HL-60 (cell line): ENCODE measurements at regions not wholly inside any gene's neighbourhood (a gene's known extent, or its start where the extent isn't known, plus 50 kb on each side); places are given as distances from the start of the nearest gene placed in this dataset.

Experiments used
- DNase-seq, 2 experiments: peaks; one replicate each; pipeline ENCODE4 v3.0.0-alpha.2; 2010 to 2020; ENCODE audit warnings: low read depth in 1 of 2, low spot score in 1 of 2
- H3K27ac ChIP-seq: fragments of 250-450 bp; sonication (Bioruptor Pico); replicated peaks from 2 replicates; pipeline ENCODE4 v1.5.1; 2020; ENCODE audit warnings: mild to moderate bottlenecking, moderate library complexity
- H3K27me3 ChIP-seq: fragments of 250-450 bp; sonication (Bioruptor Pico); 2 replicates; pipeline ENCODE4 v1.5.1; 2021; ENCODE audit warnings: mild to moderate bottlenecking, moderate library complexity; ENCODE audit not compliant: insufficient read depth, poor library complexity, severe bottlenecking
- H3K4me3 ChIP-seq: replicated peaks from 2 replicates; pipeline ENCODE4 v1.5.1; 2011; ENCODE audit warnings: mild to moderate bottlenecking, control low read depth, low read length; ENCODE audit not compliant: insufficient read depth
- CTCF ChIP-seq: IDR thresholded peaks from one replicate; pipeline ENCODE4 v1.5.1; 2011; ENCODE audit warnings: low read length, control low read depth, inconsistent platforms; ENCODE audit not compliant: insufficient read depth
- GABPA ChIP-seq: IDR thresholded peaks from 2 replicates; pipeline ENCODE4 v1.6.1; 2012; ENCODE audit warnings: low read depth
- POLR2AphosphoS5 ChIP-seq: IDR thresholded peaks from 2 replicates; pipeline ENCODE4 v1.6.1; 2012; ENCODE audit warnings: low read depth
- REST ChIP-seq: IDR thresholded peaks from 2 replicates; pipeline ENCODE4 v1.6.1; 2012; ENCODE audit warnings: low read depth; ENCODE audit not compliant: insufficient replicate concordance
- SPI1 ChIP-seq: IDR thresholded peaks from 2 replicates; pipeline ENCODE4 v1.6.1; 2012; ENCODE audit warnings: low read depth, mild to moderate bottlenecking, borderline replicate concordance

GRCh38 chr18:57910134-57910533, 107.0 kb upstream of the ATP8B1 start:
- TF ChIP-seq CTCF (no peak), GABPA (no peak), SPI1 (no peak), POLR2AphosphoS5 (no peak), REST (no peak)
- no peak overlapping the region for H3K27ac ChIP-seq
- H3K4me3 ChIP-seq, result no peak overlapping the region
- no peak for DNase-seq
- peaks cover 6% of the 10 kb centered on the region for H3K27me3 ChIP-seq

- no peak overlapping the region for H3K4me3 ChIP-seq
- TF ChIP-seq SPI1, result no peak
- no peak for TF ChIP-seq POLR2AphosphoS5
- no peak for TF ChIP-seq GABPA
- TF ChIP-seq CTCF, result no peak
- no peak for TF ChIP-seq REST
- no peak for DNase-seq
- H3K27ac ChIP-seq, result no peak overlapping the region
- peaks cover 6% of the 10 kb centered on the region for H3K27me3 ChIP-seq
Measured at GRCh38 chr18:57909620-57910019, 106.5 kb upstream of the ATP8B1 start.

GRCh38 chr18:57908092-57908491, 105.0 kb upstream of the ATP8B1 start:
- TF ChIP-seq SPI1 (no peak), GABPA (no peak), REST (no peak), POLR2AphosphoS5 (no peak), CTCF (no peak)
- Histone ChIP-seq H3K27ac (no peak overlapping the region), H3K27me3 (peaks cover 5% of the 10 kb centered on the region), H3K4me3 (no peak overlapping the region)
- no peak for DNase-seq
